ENCODE measurements at regions not wholly inside any gene's neighbourhood (a gene's known extent, or its start where the extent isn't known, plus 50 kb on each side); places are given as distances from the start of the nearest gene placed in this dataset.

DNA sequence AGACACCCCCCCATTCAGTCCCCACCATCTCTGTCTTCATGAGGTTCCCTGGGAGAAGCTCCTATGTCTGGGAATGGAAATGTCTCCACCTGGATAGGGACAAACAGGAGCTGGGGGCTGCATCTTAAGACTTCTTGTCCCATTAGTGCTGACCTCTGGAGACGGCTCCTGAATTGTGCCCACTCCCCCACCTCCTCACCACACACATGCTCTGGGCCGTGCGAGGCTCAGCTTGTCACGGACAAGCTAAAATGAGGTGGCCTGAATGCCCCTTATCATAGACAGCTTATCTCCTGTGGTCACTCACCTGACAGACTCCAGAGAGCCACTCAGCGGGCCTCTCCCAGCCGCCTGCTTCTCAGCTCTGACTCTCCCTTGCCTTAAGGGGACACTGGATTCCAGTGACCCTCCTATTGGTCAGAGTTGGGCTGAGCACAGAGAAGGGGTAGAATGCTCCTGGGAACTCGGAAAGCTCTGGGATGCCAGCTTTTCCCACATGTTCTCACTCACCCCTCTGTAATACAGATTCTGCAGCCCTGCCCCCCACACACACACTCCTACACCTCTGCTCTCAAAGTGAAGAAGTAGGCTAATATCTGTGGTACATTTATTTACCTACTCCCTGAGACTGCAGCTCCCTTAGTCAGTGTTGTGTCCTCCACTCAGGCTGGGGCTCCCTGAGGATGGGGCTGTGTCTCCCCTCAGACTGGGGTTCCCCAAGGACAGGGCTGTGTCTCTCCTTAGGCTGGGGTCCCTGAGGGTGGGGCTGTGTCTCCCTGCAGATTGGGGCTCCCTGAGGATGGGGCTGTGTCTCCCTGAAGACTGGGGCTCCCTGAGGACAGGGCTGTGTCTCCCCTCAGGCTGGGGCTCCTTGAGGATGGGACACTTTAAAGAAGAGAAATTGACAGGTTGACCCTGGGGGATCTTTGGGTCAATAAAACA is 167.5 kb downstream of the VEGFA start:
- Histone ChIP-seq H3K27ac (ENCODE audit: low read depth, low read length) (no peak overlapping the region), H3K4me3 (ENCODE audit: low read depth in 1 of 2, low read length in 2 of 2) (no peak overlapping the region), H3K27me3 (ENCODE audit: control insufficient read depth in 1 of 2, insufficient read depth in 2 of 2, low read length in 2 of 2) (no peaks in the 10 kb centered on the region), H3K9ac (ENCODE audit: low read length) (no peak overlapping the region), H3K4me1 (ENCODE audit: insufficient read depth, low read length) (peaks cover 6% of the 10 kb centered on the region), H3K9me3 (ENCODE audit: low read length) (no peaks in the 10 kb centered on the region), H3K36me3 (ENCODE audit: insufficient read depth, low read length) (no peaks in the 10 kb centered on the region)

DNA sequence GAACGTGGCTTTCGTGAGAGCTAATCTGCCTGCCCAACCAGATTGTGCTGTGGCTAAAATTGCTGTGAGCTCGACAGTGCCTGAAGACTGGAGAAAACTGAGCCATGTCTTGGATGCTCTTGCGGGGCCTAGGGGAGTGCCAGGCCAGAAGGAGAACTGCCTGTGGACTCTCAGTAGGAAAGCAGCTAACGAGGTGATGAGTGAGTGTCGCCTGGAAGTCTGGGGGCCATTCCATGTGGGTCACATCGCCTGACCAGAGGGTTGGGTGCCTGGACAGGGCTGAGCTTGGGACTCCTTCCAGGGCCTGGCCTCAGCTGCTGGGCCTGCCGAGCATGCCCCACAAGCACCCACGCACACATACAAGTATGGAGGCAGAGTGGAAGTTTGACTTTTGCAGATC is 166.5 kb downstream of the VEGFA start:
- no peaks in the 10 kb centered on the region for H3K27me3 ChIP-seq (ENCODE audit: control insufficient read depth in 1 of 2, insufficient read depth in 2 of 2, low read length in 2 of 2)
- H3K4me3 ChIP-seq (ENCODE audit: low read depth in 1 of 2, low read length in 2 of 2), result no peak overlapping the region
- H3K9me3 ChIP-seq (ENCODE audit: low read length), result no peaks in the 10 kb centered on the region
- H3K36me3 ChIP-seq (ENCODE audit: insufficient read depth, low read length), result no peaks in the 10 kb centered on the region
- no peak overlapping the region for H3K27ac ChIP-seq (ENCODE audit: low read depth, low read length)
- peaks cover 6% of the 10 kb centered on the region for H3K4me1 ChIP-seq (ENCODE audit: insufficient read depth, low read length)
- no peak overlapping the region for H3K9ac ChIP-seq (ENCODE audit: low read length)

- no peaks in the 10 kb centered on the region for H3K36me3 ChIP-seq (ENCODE audit: insufficient read depth, low read length)
- H3K9ac ChIP-seq (ENCODE audit: low read length), result no peak overlapping the region
- H3K4me3 ChIP-seq (ENCODE audit: low read depth in 1 of 2, low read length in 2 of 2), result no peak overlapping the region
- no peak overlapping the region for H3K27ac ChIP-seq (ENCODE audit: low read depth, low read length)
- peaks cover 6% of the 10 kb centered on the region for H3K4me1 ChIP-seq (ENCODE audit: insufficient read depth, low read length)
- H3K9me3 ChIP-seq (ENCODE audit: low read length), result no peaks in the 10 kb centered on the region
- no peaks in the 10 kb centered on the region for H3K27me3 ChIP-seq (ENCODE audit: control insufficient read depth in 1 of 2, insufficient read depth in 2 of 2, low read length in 2 of 2)
Observed at GRCh38 chr6:43935921-43936439, 166.0 kb downstream of the VEGFA start.

DNA sequence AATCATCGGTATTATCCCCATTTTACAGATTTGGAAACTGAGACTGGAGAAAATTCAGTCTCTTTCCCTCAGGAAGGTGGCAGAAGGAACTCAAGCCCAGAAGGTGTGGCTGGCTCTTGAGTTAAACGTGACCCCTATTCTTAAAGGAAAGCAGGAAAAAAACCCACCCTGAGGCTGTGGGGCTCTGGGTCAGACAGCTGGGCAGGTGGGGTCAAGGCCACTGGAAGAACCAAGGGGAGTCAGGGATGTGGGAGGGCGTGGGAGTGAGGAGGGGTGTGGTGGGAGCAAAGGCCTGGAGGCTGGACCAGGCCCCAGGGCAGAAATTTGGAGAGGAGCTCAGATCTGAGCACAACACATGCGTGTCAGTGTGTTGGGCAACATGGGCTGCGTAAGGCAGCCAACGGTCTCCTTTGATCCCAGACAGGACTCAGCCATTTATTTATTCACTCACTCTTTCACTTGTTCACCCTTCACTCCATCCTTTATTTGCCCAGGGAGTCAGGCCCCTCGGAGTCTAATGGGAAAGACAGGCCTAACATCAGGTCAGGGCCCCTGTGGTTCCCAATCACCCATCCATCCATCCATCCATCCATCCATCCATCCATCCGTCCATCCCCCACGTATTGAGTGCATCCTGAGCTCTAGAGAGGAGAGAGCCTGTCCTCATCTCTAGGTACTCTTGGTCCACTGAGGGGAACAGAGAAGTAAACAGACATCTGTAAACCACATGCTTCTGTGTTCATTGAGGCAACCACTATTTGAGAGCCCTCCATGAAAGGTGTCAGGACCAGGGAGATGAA is 165.0 kb downstream of the VEGFA start:
- H3K27ac ChIP-seq (ENCODE audit: low read depth, low read length), result no peak overlapping the region
- peaks cover 6% of the 10 kb centered on the region for H3K4me1 ChIP-seq (ENCODE audit: insufficient read depth, low read length)
- no peaks in the 10 kb centered on the region for H3K9me3 ChIP-seq (ENCODE audit: low read length)
- H3K36me3 ChIP-seq (ENCODE audit: insufficient read depth, low read length), result no peaks in the 10 kb centered on the region
- H3K27me3 ChIP-seq (ENCODE audit: control insufficient read depth in 1 of 2, insufficient read depth in 2 of 2, low read length in 2 of 2), result no peaks in the 10 kb centered on the region
- H3K9ac ChIP-seq (ENCODE audit: low read length), result no peak overlapping the region
- H3K4me3 ChIP-seq (ENCODE audit: low read depth in 1 of 2, low read length in 2 of 2), result no peak overlapping the region

GRCh38 chr6:43934183-43934802 is 164.3 kb downstream of the VEGFA start:
- H3K36me3 ChIP-seq (ENCODE audit: insufficient read depth, low read length), result no peaks in the 10 kb centered on the region
- peaks cover 6% of the 10 kb centered on the region for H3K4me1 ChIP-seq (ENCODE audit: insufficient read depth, low read length)
- no peak overlapping the region for H3K27ac ChIP-seq (ENCODE audit: low read depth, low read length)
- H3K9me3 ChIP-seq (ENCODE audit: low read length), result no peaks in the 10 kb centered on the region
- no peaks in the 10 kb centered on the region for H3K27me3 ChIP-seq (ENCODE audit: control insufficient read depth in 1 of 2, insufficient read depth in 2 of 2, low read length in 2 of 2)
- H3K4me3 ChIP-seq (ENCODE audit: low read depth in 1 of 2, low read length in 2 of 2), result no peak overlapping the region
- H3K9ac ChIP-seq (ENCODE audit: low read length), result no peak overlapping the region

DNA sequence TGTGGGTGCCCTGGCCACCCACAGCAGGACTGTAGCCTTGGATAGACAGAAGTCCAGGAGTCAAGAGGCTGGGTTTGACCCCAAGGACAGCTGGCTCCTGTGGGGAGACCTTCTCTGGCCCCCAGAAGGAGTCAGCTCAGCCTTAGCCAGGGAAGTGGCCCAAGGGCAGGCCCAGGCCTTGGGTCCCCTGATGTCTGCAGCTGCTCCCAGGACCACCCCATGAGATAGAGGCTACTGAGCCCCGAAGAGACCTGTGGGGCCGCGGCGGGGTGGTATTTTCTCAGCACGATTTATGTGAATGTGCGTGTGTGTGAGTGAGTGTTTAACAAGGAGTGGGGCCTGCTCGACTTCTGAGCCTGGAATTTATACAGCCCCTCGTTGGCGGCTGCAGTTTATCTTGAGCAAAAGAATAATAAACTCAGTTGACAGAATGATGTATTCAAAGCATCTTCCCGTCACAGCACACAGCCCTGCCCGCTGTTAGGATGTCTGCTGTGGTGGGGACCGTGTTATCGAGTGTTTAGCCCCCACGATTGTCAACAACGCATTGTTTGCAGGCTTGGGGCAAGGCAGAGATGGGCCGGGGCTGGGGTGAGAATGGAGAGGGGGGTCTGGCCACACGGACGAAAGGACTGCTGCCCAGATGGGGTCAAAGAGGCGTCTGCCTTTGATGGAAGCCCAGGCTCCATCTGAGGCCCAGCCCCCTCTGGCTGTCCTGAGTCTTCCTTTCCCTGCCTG is 163.3 kb downstream of the VEGFA start:
- Histone ChIP-seq H3K36me3 (ENCODE audit: insufficient read depth, low read length) (no peaks in the 10 kb centered on the region), H3K27ac (ENCODE audit: low read depth, low read length) (no peak overlapping the region), H3K4me1 (ENCODE audit: insufficient read depth, low read length) (peaks cover 6% of the 10 kb centered on the region), H3K9me3 (ENCODE audit: low read length) (no peaks in the 10 kb centered on the region), H3K27me3 (ENCODE audit: control insufficient read depth in 1 of 2, insufficient read depth in 2 of 2, low read length in 2 of 2) (no peaks in the 10 kb centered on the region), H3K4me3 (ENCODE audit: low read depth in 1 of 2, low read length in 2 of 2) (no peak overlapping the region), H3K9ac (ENCODE audit: low read length) (no peak overlapping the region)

- Histone ChIP-seq H3K36me3 (ENCODE audit: insufficient read depth, low read length) (no peaks in the 10 kb centered on the region), H3K4me3 (ENCODE audit: low read depth in 1 of 2, low read length in 2 of 2) (no peak overlapping the region), H3K9ac (ENCODE audit: low read length) (no peak overlapping the region), H3K9me3 (ENCODE audit: low read length) (no peaks in the 10 kb centered on the region), H3K27me3 (ENCODE audit: control insufficient read depth in 1 of 2, insufficient read depth in 2 of 2, low read length in 2 of 2) (no peaks in the 10 kb centered on the region), H3K4me1 (ENCODE audit: insufficient read depth, low read length) (peaks cover 6% of the 10 kb centered on the region), H3K27ac (ENCODE audit: low read depth, low read length) (no peak overlapping the region)
Observed at GRCh38 chr6:43932259-43933147, 162.5 kb downstream of the VEGFA start.

DNA sequence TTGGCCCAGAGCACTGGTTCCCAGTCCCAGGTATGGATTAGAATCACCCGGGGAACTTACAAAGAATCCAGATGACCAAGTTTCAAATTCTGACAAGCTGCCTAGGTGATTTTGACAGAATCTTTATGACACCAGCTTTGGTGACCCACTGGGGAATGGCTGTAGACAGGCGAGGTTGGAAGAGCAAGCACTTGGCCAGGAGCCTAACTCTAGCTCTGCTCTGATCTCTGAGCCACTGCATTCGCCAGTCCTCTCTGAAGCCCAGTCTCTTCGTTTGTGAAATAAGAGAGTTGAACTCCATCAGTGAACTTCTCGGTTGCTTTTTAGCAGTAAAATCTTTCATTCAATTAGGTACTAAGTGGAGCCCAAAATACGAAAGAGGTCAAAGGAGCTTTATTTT is 161.2 kb downstream of the VEGFA start:
- Histone ChIP-seq H3K4me1 (ENCODE audit: insufficient read depth, low read length) (peaks cover 6% of the 10 kb centered on the region), H3K9me3 (ENCODE audit: low read length) (no peaks in the 10 kb centered on the region), H3K4me3 (ENCODE audit: low read depth in 1 of 2, low read length in 2 of 2) (no peak overlapping the region), H3K27ac (ENCODE audit: low read depth, low read length) (no peak overlapping the region), H3K36me3 (ENCODE audit: insufficient read depth, low read length) (no peaks in the 10 kb centered on the region), H3K27me3 (ENCODE audit: control insufficient read depth in 1 of 2, insufficient read depth in 2 of 2, low read length in 2 of 2) (no peaks in the 10 kb centered on the region), H3K9ac (ENCODE audit: low read length) (no peak overlapping the region)

GRCh38 chr6:43930440-43931154 is 160.6 kb downstream of the VEGFA start:
- no peaks in the 10 kb centered on the region for H3K9me3 ChIP-seq (ENCODE audit: low read length)
- H3K4me1 ChIP-seq (ENCODE audit: insufficient read depth, low read length), result peaks cover 6% of the 10 kb centered on the region
- no peaks in the 10 kb centered on the region for H3K36me3 ChIP-seq (ENCODE audit: insufficient read depth, low read length)
- no peaks in the 10 kb centered on the region for H3K27me3 ChIP-seq (ENCODE audit: control insufficient read depth in 1 of 2, insufficient read depth in 2 of 2, low read length in 2 of 2)
- no peak overlapping the region for H3K9ac ChIP-seq (ENCODE audit: low read length)
- H3K27ac ChIP-seq (ENCODE audit: low read depth, low read length), result no peak overlapping the region
- H3K4me3 ChIP-seq (ENCODE audit: low read depth in 1 of 2, low read length in 2 of 2), result no peak overlapping the region

- H3K9ac ChIP-seq (ENCODE audit: low read length), result no peak overlapping the region
- H3K36me3 ChIP-seq (ENCODE audit: insufficient read depth, low read length), result no peaks in the 10 kb centered on the region
- no peaks in the 10 kb centered on the region for H3K9me3 ChIP-seq (ENCODE audit: low read length)
- H3K4me1 ChIP-seq (ENCODE audit: insufficient read depth, low read length), result peaks cover 6% of the 10 kb centered on the region
- H3K27me3 ChIP-seq (ENCODE audit: control insufficient read depth in 1 of 2, insufficient read depth in 2 of 2, low read length in 2 of 2), result no peaks in the 10 kb centered on the region
- no peak overlapping the region for H3K4me3 ChIP-seq (ENCODE audit: low read depth in 1 of 2, low read length in 2 of 2)
- H3K27ac ChIP-seq (ENCODE audit: low read depth, low read length), result no peak overlapping the region
Observed at GRCh38 chr6:43929511-43929910, 159.5 kb downstream of the VEGFA start.

Measured in muscle layer of colon (tissue), 2 donors.